SU-DHL-6 (cell line): ENCODE measurements at regions not wholly inside any gene's neighbourhood (a gene's known extent, or its start where the extent isn't known, plus 50 kb on each side); places are given as distances from the start of the nearest gene placed in this dataset.

ENCODE experiments used
- H2AFZ ChIP-seq: fragments of 200-600 bp; sonication (generic); 2 replicates; pipeline ENCODE4 v1.6.1; 2014; ENCODE audit warnings: low read depth, mild to moderate bottlenecking, moderate library complexity, mixed read lengths, antibody characterized with exemption, low read length; ENCODE audit not compliant: severe bottlenecking
- H3F3A ChIP-seq: fragments of 200-600 bp; shearing (Covaris generic); 2 replicates; pipeline ENCODE4 v1.6.0; 2016; ENCODE audit warnings: antibody characterized with exemption, mild to moderate bottlenecking; ENCODE audit not compliant: insufficient read depth
- H3K27ac ChIP-seq: fragments of 200-600 bp; sonication (generic); 2 replicates; pipeline ENCODE4 v1.5.1; 2016; ENCODE audit warnings: low read depth, mild to moderate bottlenecking, low read length, moderate library complexity, mixed read lengths
- H3K27me3 ChIP-seq: fragments of 200-600 bp; sonication (generic), shearing (Covaris generic); 2 replicates; pipeline ENCODE4 v1.6.0; 2014; ENCODE audit warnings: mild to moderate bottlenecking, low read length
- H3K36me3 ChIP-seq: fragments of 200-600 bp; sonication (generic); 2 replicates; pipeline ENCODE4 v1.6.1; 2014; ENCODE audit warnings: mild to moderate bottlenecking, low read length, mixed read lengths
- H3K4me2 ChIP-seq: fragments of 300-600, 200-600 bp; shearing (Covaris generic), sonication (generic); 2 replicates; pipeline ENCODE4 v1.6.0; 2014; ENCODE audit warnings: low read length, low read depth, mild to moderate bottlenecking; ENCODE audit not compliant: poor library complexity, severe bottlenecking
- H3K4me3 ChIP-seq: fragments of 200-600 bp; sonication (generic); 2 replicates; pipeline ENCODE4 v1.5.1; 2014; ENCODE audit warnings: antibody characterized with exemption, low read length, mild to moderate bottlenecking, mixed read lengths; ENCODE audit not compliant: insufficient read depth, poor library complexity, severe bottlenecking
- H3K79me2 ChIP-seq: fragments of 200-600 bp; sonication (generic); 2 replicates; pipeline ENCODE4 v1.6.1; 2014; ENCODE audit warnings: mild to moderate bottlenecking, low read length, moderate library complexity; ENCODE audit not compliant: insufficient read depth
- H3K9ac ChIP-seq: fragments of 200-600 bp; sonication (generic); 2 replicates; pipeline ENCODE4 v1.7.0; 2014; ENCODE audit warnings: mild to moderate bottlenecking, low read length
- H3K9me2 ChIP-seq: fragments of 200-600 bp; sonication (generic); replicated peaks from 2 replicates; pipeline ENCODE4 v1.6.1; 2014; ENCODE audit warnings: low read length; ENCODE audit not compliant: insufficient read depth
- H3K9me3 ChIP-seq: fragments of 200-600 bp; sonication (generic); 2 replicates; pipeline ENCODE4 v1.6.1; 2014; ENCODE audit warnings: low read length, mixed read lengths; ENCODE audit not compliant: insufficient read depth
- H4K20me1 ChIP-seq: fragments of 200-600 bp; sonication (generic); 2 replicates; pipeline ENCODE4 v1.6.1; 2014; ENCODE audit warnings: low read depth, mild to moderate bottlenecking, antibody characterized with exemption, low read length, moderate library complexity, mixed read lengths
- CTCF ChIP-seq: fragments of 200-600 bp; sonication (generic); IDR thresholded peaks from one replicate; pipeline ENCODE4 v1.5.1; 2017; ENCODE audit warnings: antibody characterized with exemption, mild to moderate bottlenecking, low read length, moderate library complexity; ENCODE audit not compliant: insufficient read depth, poor library complexity, severe bottlenecking
- EZH2phosphoT487 ChIP-seq: fragments of 200-600 bp; sonication (generic), shearing (Covaris generic); conservative IDR thresholded peaks from 2 replicates; pipeline ENCODE4 v1.6.1; 2018; ENCODE audit warnings: mild to moderate bottlenecking, antibody characterized with exemption, low read length, moderate library complexity, mixed read lengths

- no peaks in the 10 kb centered on the region for H3K9me3 ChIP-seq
- TF ChIP-seq CTCF: no peak
- no peak for TF ChIP-seq EZH2phosphoT487
- no peaks in the 10 kb centered on the region for H3K36me3 ChIP-seq
- no peaks in the 10 kb centered on the region for H4K20me1 ChIP-seq
- no peak overlapping the region for H3K4me2 ChIP-seq
- H2AFZ ChIP-seq: no peak overlapping the region
- no peak overlapping the region for H3K27ac ChIP-seq
- no peaks in the 10 kb centered on the region for H3K27me3 ChIP-seq
- H3F3A ChIP-seq: no peaks in the 10 kb centered on the region
- H3K79me2 ChIP-seq: no peaks in the 10 kb centered on the region
- no peak overlapping the region for H3K4me3 ChIP-seq
- no peaks in the 10 kb centered on the region for H3K9me2 ChIP-seq
- H3K9ac ChIP-seq: no peak overlapping the region
These were observed 522.6 kb upstream of the COX7C start for GRCh38 chr5:86095092-86095491.

GRCh38 chr5:86101966-86102365, 515.8 kb upstream of the COX7C start:
- Histone ChIP-seq H3K9me3 (no peaks in the 10 kb centered on the region), H3K27ac (no peak overlapping the region), H3K9ac (no peak overlapping the region), H3K36me3 (no peaks in the 10 kb centered on the region), H3K4me2 (no peak overlapping the region), H3K79me2 (no peaks in the 10 kb centered on the region), H4K20me1 (no peaks in the 10 kb centered on the region), H3K4me3 (no peak overlapping the region), H2AFZ (no peak overlapping the region), H3F3A (no peaks in the 10 kb centered on the region), H3K9me2 (no peaks in the 10 kb centered on the region), H3K27me3 (no peaks in the 10 kb centered on the region)
- TF ChIP-seq CTCF (no peak), EZH2phosphoT487 (no peak)

GRCh38 chr5:86108825-86109224, 508.9 kb upstream of the COX7C start:
- Histone ChIP-seq H3K9ac (no peak overlapping the region), H3K4me3 (no peak overlapping the region), H3K9me2 (no peaks in the 10 kb centered on the region), H3K27ac (no peak overlapping the region), H2AFZ (no peak overlapping the region), H3K27me3 (no peaks in the 10 kb centered on the region), H4K20me1 (no peaks in the 10 kb centered on the region), H3F3A (no peaks in the 10 kb centered on the region), H3K79me2 (no peaks in the 10 kb centered on the region), H3K4me2 (no peak overlapping the region), H3K9me3 (no peaks in the 10 kb centered on the region), H3K36me3 (no peaks in the 10 kb centered on the region)
- no peak for TF ChIP-seq EZH2phosphoT487
- TF ChIP-seq CTCF: no peak

GRCh38 chr5:86112249-86112648, 505.5 kb upstream of the COX7C start:
- no peaks in the 10 kb centered on the region for H3K27me3 ChIP-seq
- H3K27ac ChIP-seq: no peak overlapping the region
- no peak overlapping the region for H3K4me2 ChIP-seq
- H3K9me3 ChIP-seq: no peaks in the 10 kb centered on the region
- no peaks in the 10 kb centered on the region for H3K9me2 ChIP-seq
- no peaks in the 10 kb centered on the region for H3K36me3 ChIP-seq
- no peaks in the 10 kb centered on the region for H4K20me1 ChIP-seq
- H3K9ac ChIP-seq: no peak overlapping the region
- H2AFZ ChIP-seq: no peak overlapping the region
- TF ChIP-seq EZH2phosphoT487 (no peak), CTCF (no peak)
- no peaks in the 10 kb centered on the region for H3F3A ChIP-seq
- H3K4me3 ChIP-seq: no peak overlapping the region
- no peaks in the 10 kb centered on the region for H3K79me2 ChIP-seq
